PC-3 (cell line): ENCODE measurements at regions not wholly inside any gene's neighbourhood (a gene's known extent, or its start where the extent isn't known, plus 50 kb on each side); places are given as distances from the start of the nearest gene placed in this dataset.
"Not testable (repeated sequence)": the region's sequence is repeated elsewhere in the genome, so short reads cannot be mapped to it uniquely, and the experiment has no call there.

Experiments used
- CTCF ChIP-seq: fragments of 300-600 bp; sonication (generic); conservative IDR thresholded peaks from 2 replicates; pipeline ENCODE4 v1.5.1; 2017; ENCODE audit warnings: antibody characterized with exemption, low read depth, mild to moderate bottlenecking, low read length
- EZH2 ChIP-seq: fragments of 300-600 bp; sonication (generic); IDR thresholded peaks from one replicate; pipeline ENCODE4 v1.6.1; 2017; ENCODE audit warnings: antibody characterized with exemption, mild to moderate bottlenecking, low read length; ENCODE audit not compliant: unreplicated experiment
- EZH2phosphoT487 ChIP-seq: fragments of 300-600 bp; sonication (generic); IDR thresholded peaks from 2 replicates; pipeline ENCODE4 v1.6.1; 2018; ENCODE audit warnings: mild to moderate bottlenecking, antibody characterized with exemption, low read length, borderline replicate concordance

DNA sequence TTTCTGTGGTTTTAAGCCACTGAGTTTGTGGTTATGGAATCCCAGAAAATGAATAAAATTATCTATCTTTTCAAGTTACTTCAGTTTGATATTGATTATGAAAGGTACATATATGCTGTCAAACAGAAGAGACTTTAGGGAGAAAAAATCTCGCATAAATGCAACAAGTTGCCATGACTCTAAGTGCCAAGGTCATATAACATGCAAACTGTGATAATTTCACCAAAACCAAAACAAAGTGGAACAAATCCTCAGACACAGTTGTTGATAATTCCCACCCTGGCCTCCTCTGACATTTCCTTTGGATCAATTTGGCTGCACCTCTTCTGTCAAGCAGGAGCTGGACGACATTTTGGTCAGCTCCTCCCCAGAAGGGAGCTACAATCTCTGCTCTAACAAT is 75.1 kb upstream of the FBXO28 start:
- not testable (repeated sequence) for TF ChIP-seq CTCF, EZH2, EZH2phosphoT487
